DMS53 (cell line): ENCODE measurements at regions not wholly inside any gene's neighbourhood (a gene's known extent, or its start where the extent isn't known, plus 50 kb on each side); places are given as distances from the start of the nearest gene placed in this dataset.
A peak's percentile ranks its signal among the peaks of the same experiment; 100 is the strongest.
"Not testable (repeated sequence)": the region's sequence is repeated elsewhere in the genome, so short reads cannot be mapped to it uniquely, and the experiment has no call there.

Experiments used
- DNase-seq: peaks from one replicate; lab custom pipeline; 2025; lab: John Stamatoyannopoulos, UW

GRCh38 chr5:43818394-43818793, 215.4 kb downstream of the NNT start:
- DNase-seq, result not testable (repeated sequence)

GRCh38 chr5:43815497-43815896, 212.5 kb downstream of the NNT start:
- no peak for DNase-seq

GRCh38 chr5:43804723-43805122, 201.7 kb downstream of the NNT start:
- DNase-seq, result peak; percentile 3

- DNase-seq, result no peak
Observed at GRCh38 chr5:43804041-43804440, 201.1 kb downstream of the NNT start.

- no peak for DNase-seq
Observed at GRCh38 chr5:43802651-43803050, 199.7 kb downstream of the NNT start.

GRCh38 chr5:43802119-43802518, 199.1 kb downstream of the NNT start:
- DNase-seq, result no peak

- no peak for DNase-seq
Observed at GRCh38 chr5:43798740-43799139, 195.8 kb downstream of the NNT start.

- DNase-seq, result not testable (repeated sequence)
Observed at GRCh38 chr5:43791880-43792279, 188.9 kb downstream of the NNT start.

- no peak for DNase-seq
Observed at GRCh38 chr5:43785198-43785597, 182.2 kb downstream of the NNT start.

- DNase-seq, result no peak
Observed at GRCh38 chr5:43780586-43780985, 177.6 kb downstream of the NNT start.

GRCh38 chr5:43774881-43775399, 172.0 kb downstream of the NNT start:
- DNase-seq, result no peak

GRCh38 chr5:43773478-43773844, 170.5 kb downstream of the NNT start:
- DNase-seq, result peak; percentile 11

- peak; percentile 72 for DNase-seq
Observed at GRCh38 chr5:43772764-43773477, 169.9 kb downstream of the NNT start.

- DNase-seq, result no peak
Observed at GRCh38 chr5:43772458-43772763, 169.4 kb downstream of the NNT start.

- DNase-seq, result no peak
Observed at GRCh38 chr5:43771611-43772031, 168.6 kb downstream of the NNT start.

GRCh38 chr5:43769571-43770355, 166.8 kb downstream of the NNT start:
- no peak for DNase-seq
